DMS 273 (cell line): ENCODE measurements at regions not wholly inside any gene's neighbourhood (a gene's known extent, or its start where the extent isn't known, plus 50 kb on each side); places are given as distances from the start of the nearest gene placed in this dataset.

Experiments used
- DNase-seq: peaks from one replicate; lab custom pipeline; 2025; ENCODE audit not compliant: unreplicated experiment; lab: John Stamatoyannopoulos, UW

DNA sequence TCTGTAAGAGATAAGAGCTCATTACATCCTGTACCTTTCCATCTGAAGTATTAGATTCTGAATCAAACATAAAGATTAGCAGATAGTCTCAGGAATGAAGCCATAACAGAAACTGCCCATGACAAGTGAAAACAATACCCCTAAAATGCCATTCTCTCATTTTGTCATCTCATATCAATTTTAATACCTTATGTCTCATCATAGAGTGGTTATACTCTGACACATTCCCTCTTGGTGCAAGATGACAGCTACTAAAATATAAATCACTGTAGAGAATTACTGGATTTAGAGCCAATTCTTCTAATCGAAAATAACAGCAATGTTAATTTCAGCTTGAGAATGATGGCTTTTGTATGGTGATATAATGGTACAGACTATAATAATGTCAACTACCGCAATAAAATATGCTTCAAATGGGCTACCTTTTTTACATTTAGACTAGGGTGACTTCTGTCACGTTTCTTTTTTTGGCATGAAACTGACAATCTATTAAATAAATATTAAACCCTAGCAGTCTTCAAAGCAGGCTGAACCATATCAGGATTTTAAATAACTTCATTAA is 125.1 kb upstream of the ITGA4 start:
- DNase-seq: no peak

DNA sequence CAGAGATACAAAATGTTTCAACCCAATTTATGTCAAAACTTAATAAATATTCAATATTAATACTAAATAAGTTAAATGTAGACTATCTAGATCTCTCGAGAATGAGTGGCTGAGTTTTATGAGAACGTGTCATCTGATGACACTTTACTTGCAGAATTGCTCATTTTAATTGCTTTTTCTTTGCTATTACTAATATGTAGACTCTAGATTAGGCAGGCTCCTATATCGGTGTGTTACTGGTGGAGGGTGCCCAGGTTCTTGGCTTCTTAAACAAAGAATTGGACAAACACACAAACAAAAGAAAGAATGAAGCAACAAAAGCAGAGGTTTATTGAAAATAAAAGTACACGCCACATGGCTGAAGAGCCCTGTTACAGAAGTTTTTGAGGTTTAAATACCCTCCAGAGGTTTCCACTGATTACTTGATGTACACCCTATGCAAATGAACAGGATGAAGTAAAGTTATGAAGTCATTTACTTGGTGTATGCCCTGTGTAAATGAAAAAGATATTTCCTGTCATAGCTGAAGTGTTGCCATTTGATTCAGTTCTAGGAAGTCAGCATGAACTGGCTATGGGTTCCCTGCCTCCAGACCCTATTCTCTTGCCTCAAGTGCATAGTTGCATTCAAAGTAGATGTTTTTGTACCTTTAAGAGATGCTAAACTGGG is 122.9 kb upstream of the ITGA4 start:
- DNase-seq: no peak

DNA sequence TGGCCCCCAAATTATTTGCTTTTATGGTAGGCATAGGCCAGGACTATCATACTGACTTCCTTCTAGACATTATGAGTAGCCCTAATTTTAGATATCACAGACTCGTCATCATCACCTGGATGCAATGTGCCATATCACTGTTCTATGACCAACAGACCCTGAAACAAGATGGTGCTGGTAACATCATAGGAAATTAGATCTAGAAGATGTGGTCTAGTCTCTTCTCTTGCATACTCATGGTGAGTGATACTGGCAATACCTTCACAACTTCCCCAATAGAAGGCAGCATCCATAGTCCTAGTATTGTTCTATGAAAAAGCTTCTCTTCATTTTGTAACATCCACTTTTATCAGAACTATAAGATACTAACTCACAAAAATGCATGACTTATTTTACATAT is 116.3 kb upstream of the ITGA4 start:
- no peak for DNase-seq

DNA sequence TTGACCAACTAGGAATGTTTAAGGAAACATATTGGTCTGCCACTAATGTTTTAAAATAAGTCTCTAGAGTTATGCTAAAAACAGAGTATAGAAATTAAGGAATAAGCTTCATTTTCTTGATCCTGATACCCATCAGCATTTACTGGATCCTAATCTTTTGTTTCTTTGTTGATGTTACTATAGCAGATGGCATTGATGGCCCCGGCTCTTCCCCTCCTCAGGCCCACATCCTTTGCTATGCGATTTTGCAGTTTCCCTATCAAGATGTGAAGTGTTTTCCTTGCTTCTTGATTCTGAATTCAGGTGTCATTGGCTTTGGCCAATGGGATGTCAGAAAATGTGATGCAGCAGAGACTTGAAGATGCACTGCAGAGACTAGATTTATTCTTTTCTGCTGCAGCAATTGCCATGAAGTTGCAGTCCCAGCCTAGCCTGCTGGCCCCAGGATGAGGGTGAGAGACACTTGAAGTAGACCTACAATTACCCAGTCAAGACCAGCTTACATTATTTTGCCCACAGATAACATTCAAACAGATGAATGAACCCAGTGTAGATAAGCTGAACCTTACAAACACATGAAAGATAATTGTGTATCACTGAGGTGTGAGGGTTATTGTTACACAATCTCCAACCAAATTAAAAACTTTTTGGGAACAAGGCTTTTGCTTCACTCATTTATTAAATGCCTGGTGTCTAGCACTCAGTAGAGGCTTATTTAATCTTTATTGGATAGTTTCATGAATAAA is 115.2 kb upstream of the ITGA4 start:
- no peak for DNase-seq

DNA sequence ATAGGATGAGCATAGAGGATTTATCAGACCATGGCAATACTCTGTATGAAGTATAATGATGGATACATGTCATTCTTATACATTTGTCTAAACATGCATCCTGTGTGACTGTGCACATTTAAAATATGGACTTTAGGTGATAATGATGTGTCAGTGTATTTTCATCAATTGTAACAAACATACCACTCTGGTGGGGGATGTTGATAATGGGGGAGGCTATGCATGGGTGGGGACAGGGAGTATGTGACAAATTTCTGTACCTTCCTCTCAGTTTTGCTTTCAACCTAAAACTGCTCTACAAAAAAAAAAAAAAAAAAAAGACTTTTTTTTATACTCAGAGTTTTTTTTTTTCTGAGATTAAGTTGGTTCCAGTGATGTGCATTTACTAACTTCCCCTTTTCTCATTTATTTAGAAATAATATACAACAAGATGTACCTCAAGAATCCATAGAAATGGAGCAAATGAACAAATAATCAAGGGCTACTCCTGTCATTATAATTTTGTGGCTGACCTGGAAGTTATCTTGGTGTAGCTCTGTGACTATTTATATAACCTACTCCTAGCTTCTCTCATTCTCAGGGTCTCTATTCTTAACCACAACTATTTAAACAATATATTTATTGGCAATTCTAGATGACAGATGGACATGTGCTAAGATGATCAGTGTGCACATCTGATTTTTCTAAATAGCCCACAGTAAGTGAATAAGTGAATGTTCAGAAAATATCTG is 108.9 kb upstream of the ITGA4 start:
- no peak for DNase-seq

DNA sequence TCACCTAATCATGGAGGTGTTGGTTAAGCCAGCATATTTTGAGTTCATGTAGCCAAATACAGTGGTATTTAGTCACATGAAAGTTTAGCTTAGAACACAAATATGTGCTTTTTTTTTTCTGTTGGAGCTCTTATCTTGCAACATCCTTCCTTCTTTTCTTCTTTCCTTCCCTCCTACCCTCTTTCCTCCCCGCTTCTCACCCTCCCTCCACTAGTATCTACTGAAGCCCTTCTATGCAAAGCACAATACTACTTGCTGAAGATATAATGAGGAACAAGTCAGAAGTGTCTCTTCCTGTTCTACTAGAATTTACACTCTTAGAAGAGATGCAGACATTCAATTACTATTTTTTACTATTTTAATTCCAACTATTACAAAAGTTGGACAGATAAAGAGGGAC is 105.0 kb upstream of the ITGA4 start:
- DNase-seq: no peak

DNA sequence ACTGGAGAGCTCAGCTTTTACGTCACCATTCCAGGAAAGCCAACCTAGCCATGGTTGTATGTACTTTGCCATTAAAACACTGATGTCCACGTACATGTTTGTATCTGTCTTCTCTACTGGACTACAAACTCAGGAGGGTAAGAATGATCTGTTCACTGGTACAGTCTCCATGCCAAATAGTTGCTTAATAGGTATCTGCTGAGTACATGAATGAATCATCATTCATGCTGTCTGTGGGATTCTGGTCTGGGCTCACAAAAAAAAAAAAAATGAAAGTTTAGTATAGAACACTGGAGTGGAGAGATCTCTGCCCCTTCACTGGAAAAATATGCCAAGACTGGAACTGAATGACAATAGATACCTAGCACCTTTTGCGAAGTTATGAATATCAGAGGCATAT is 102.6 kb upstream of the ITGA4 start:
- no peak for DNase-seq

DNA sequence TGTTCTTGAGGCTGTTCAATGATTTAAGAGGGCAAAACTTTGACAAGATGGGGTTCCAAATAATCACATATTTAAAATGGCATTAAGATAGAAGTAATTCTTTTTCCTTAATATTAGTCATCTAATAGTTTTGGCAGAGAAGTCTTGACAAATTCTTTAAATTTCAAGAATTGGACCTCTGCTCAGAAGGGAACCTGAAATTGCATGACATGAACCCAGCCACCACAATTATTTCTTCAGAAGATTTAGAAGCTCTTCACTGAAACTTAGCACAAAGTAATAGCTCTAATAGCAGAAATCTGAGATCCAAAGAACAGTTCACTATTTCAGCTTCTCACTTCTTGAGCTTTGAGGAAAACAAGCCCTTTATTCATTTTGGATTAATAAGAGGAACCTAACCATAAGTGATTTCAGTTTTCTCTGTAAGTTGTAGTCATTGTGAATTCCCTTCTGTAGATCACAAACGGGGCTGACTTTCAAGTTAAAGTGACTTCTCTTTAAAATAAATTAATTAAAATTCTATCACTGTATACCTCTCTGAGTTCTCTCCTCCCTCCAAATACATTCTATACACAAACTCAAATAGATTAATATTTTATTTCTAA is 100.6 kb upstream of the ITGA4 start:
- DNase-seq: no peak

DNA sequence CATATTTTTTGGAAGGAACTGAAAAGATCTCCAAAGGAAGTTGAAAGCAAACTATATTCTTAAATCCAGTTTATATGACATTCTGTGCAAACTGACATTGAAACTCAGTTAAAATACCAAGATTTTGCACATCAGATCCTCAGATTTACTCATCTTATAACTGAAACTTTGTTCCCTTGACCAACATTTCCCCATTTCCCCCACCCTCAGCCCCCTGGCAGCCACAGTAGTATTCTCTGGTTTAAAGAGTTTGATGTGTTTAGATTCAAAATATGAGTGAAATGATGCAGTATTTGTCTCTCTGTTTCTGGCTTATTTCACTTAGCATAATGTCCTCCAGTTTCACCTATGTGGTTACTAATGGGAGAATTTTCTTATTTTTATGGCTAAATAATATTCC is 99.2 kb upstream of the ITGA4 start:
- DNase-seq: no peak

DNA sequence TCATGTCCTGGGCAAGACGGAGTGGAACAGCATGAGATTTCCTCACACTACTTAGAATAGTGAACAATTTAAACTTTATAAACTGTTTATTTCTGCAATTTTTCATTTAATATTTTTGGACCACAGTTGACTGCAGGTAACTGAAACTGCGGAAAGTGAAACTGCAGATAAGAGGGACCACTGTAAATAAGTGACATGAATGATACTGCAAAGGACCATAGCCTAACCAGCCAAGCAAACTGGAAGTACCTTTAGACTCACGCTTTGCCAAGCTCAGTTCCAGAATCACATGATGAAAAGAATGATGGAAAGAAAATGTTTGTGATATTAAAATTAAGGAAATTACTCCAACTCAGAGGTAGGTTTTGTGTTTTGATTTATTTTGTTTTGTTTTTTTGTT is 94.6 kb upstream of the ITGA4 start:
- no peak for DNase-seq

DNA sequence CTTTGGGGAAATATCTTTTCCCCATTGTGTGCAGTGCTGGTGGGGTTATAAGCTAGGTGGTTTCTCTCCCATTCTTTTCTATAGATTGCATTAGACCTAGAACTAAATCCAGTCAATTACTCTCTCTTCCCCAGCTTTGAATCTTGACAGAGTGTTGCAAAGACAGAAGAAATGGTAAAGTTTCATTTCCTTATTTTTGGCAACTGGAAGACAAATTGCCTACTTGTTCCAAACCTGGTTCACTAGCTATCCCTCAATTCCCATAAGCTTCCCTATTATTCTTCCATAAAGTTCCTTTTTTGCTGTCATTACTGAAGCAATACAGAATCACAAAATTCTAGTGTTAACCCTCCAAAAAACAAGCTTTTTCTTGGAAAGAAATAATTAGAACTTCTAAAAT is 94.0 kb upstream of the ITGA4 start:
- DNase-seq: no peak

DNA sequence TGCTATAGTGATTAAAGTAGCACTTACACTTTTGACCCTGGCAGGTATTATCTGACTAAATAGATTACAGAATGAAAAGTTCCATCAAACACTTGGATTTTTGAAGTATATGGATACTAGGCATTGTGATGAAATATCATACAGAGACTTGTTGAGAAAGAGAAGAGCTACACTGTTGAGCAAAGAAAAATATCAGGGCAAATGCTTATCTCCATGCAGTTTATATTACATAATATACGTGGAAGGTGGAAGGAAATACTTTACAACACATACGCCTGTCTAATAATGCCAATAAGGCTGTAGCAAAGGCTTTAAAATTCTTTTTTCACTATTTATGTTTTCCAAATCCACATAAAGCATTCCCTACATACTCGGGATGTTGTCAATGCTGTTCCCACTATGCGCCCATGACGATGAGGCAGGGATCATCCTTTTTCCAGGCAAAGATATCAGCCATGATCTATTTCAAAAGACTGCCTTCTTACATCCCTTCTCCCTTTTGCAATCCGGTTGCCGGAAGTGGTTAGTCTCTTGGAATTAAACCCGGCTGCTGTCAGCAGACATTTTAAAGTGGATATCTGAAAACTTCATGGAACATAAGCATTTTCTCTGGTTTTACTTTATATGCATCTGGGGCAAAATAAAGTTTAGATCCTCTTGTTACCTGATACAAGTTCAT is 92.6 kb upstream of the ITGA4 start:
- no peak for DNase-seq

DNA sequence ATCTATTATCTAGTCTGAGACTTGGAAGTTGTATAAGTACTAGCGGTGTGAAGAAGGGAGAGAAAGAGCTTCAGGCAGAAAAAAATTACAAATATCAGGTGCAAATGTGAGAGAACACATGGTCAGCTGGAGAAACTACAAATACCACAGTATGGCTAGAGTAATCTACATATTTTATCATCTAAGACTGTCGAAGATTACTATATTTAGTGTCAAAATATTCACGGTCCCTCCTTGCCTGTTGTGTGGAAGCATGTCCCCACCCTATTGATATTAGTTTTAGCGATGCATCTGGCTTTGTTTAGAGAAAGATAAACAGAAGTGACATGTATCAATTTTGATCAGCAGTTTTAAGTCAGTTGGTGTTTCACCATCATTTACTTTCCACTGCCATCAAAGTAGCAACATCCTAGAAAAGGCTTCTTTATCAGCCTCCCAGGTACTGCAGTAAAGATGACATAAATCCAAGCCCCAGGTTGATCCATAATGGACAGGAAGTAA is 90.5 kb upstream of the ITGA4 start:
- DNase-seq: no peak

DNA sequence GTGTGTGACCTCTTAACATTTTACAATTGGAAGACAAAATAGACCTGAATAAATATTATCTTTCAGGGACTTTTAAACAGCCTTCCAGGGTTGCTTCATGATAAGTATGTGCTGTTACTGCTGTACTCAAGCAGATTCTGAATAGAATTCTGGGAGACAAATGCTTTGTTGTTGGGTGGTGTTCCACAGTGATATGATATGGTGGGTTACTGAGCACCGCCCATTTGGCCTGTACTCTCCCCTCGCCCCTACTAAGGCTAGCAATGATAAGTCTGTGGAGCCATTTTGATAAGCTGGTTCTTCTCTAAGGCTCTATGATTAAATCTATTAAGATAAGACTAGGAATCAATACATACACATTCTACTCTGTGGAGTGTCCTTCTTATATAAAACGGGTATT is 89.8 kb upstream of the ITGA4 start:
- DNase-seq: no peak

DNA sequence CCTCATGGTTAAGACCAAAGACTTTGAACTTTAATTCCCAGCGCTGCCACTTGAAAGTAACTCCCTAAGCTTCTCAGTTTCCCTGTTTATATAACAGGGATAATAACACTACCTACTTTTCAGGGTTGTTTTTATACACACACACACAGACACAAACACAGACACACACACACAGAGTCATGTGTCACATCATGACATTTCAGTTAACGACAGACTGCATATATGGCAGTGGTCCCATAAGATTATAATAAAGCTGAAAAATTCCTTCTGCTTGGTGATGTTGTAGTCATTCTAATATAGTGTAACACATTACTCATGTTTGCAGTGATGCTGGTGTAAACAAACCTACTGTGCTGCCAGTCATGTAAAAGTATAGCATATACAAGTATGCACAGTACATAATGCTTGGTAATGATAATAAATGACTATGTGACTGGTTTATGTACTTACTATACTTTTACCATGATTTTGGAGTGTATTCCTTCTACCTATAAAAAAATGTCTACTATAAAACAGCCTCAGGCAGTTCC is 89.2 kb upstream of the ITGA4 start:
- no peak for DNase-seq

DNA sequence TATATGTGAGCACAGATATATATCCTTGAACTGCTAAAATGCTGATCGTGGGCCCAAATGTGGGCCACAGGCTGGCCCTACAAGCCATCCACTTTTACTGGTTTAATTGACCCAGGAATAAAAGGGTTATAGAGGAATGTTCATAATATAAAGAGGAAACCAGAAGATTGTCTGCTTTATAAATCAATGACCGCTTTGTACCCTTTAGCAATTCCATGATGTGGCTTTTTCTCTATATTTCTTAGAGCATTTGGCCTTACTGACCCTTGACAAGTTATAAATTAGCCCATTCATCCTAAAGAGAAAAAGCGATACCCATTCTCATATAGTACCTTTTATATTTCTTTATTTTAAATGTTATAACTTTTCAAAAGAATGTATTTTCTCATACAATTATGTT is 87.1 kb upstream of the ITGA4 start:
- DNase-seq: no peak

DNA sequence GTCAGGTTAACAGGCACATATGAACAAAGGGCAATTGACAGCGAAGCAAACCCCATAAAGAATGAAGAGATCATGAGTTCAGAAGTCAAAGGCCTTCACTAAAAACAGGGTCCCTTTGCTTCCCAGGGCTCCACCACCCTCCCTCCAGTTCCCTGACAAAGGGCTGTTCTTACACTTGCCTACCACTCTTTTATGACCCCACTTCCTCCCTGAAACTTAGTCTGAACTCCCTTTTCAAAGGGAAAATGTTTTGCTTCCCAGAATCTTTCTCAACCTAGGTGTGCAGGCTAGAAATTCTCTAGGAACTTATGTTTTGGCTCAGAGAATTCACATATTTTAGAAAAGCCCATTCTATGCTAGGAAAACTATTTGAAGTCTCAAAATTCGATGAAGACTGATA is 86.0 kb upstream of the ITGA4 start:
- no peak for DNase-seq

DNA sequence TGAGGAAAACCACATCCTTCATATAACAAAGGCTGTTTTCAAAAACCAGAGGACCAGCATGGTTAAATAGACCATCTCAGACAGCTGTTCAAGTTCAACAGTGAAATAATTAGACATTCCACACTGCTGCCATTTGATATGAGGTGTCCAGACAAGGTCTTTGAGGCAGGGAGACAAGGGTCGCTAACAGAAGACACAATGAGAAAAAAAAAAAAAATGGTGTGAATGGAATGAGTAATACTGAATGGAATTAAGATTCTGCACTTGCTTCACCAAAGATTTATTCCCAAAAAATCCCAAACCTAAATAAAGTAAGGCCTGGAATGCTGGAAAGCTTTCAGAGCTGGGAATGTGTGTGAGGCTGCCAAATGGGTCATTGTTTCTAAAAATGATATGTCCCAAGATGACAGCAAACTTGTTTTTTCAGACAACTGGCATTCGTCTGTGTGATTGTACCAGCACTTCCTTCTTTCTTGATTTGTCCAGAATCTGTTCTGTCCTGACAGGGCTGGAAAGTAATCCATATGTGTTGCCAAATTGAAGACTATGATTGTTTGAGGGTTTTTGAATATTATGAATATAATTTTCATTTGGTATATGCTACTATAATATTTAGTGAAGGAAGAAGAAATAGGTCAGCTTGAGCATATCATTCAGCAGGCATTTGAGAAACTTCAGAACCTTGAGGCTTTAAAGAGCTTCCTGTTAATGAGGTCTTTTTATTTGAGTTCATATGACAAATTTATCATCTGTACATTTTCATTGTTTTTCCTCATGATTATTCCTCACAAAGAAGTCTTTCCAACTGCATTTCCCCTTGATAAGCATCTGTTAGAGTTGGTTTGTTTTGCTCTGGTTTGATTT is 85.2 kb upstream of the ITGA4 start:
- peak; percentile 11 for DNase-seq

DNA sequence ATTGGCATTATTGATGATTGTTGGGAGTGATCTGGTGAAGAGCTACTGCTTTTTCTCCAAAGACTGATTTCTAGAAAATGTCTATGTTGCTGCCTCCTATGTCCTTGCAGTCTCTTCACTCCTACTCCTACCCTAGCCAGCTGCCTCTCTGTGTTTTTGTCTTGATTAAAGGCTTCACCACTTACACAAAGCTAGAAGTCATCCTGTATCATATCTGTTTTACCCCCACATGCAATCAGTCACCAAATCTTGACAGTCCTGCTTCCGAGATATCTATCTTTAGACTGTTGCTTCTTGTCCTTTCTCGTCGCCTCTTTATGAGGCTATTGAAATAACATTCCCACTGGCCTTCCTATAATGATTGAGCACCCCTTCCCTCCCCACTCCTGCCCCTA is 84.5 kb upstream of the ITGA4 start:
- DNase-seq: no peak
